ENCODE measurements at regions not wholly inside any gene's neighbourhood (a gene's known extent, or its start where the extent isn't known, plus 50 kb on each side); places are given as distances from the start of the nearest gene placed in this dataset.

DNA sequence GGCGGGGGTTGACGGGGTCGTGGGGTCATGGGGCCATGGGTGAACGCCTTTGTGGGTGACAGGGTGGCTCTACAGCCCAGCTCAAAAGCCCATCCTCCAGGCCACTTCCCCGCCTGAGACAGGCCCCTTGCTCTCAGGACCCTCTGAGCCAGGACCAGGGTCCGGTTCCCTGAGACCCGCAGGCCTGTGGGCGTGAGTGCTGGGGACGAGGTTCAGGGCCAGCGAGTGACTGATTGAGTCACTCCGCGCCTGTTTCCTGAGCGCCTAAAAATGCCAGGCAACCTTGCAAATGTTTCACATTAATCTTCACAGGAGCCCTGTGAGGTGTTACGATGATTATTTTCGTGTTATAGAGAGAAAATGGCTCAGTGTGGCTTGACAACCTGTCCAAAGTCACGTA, 97.8 kb downstream of the ZNF674 start:
- DNase-seq: no peak

DNA sequence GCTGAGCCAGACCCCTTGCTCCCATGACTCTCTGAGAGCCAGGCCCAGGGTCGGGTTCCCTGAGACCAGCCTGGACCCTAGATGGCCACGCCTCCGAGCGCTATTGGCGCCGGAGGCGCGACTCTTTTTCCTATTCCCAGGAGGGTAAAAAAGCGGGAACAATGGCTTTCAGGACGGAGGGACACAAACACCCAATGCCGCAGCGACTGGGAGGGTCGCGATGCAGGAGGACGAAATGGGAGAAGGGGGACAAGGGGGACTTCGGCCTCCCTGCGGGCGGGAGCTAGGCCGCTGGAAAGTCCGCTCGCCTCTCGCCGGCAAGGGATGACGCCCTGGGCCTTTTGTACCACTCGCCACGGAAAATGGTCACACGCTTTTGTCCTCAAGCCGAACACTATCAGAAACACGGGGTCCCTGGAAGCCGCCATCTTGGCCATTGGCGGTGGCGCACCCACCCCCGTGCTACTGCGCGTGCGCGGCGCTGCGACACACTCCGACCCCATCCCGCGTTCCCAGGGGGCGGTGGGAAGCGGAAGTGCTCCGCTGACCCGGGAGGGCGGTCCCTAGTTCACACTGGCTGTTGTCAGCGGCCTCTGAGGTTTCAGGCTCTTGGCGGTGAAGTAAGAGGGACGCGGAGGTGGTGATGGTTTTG, 98.4 kb downstream of the ZNF674 start:
- peak; percentile 74 for DNase-seq

DNA sequence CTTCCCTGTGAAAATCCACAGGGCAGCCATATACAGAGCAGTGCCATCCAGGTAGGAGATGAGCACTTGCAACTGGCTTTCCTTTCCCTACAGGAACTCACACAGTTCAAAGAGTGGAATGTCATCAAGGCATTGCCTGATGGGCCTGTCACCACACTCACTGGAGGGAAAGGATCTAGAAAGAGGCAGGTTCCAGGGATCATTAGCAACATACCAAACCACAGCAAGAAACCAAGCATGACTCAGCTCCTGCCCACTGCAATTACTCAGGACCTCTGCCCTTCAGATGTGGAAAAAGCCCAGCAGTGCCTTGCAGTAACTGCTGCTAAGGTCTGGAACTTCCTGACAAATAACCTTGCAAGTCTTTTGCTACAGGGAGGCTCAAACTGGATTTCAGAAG, 101.2 kb downstream of the ZNF674 start:
- DNase-seq: no peak

DNA sequence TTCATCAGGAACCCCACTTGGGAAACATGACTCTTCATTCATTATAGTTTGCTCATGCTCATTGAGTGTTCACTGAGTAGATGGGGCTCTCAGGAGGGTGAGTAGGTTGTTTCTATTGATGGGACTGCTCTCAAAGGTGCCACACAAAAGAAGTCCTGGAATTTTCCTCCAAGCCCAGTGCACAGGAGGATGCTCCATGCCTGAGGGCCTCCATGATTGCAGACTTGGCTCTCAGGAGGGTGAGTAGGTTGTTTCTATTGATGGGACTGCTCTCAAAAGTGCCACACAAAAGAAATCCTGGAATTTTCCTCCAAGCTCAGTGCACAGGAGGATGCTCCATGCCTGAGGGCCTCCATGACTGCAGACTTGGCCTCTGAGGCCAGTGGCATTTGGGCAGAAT, 108.5 kb downstream of the ZNF674 start:
- DNase-seq: no peak

DNA sequence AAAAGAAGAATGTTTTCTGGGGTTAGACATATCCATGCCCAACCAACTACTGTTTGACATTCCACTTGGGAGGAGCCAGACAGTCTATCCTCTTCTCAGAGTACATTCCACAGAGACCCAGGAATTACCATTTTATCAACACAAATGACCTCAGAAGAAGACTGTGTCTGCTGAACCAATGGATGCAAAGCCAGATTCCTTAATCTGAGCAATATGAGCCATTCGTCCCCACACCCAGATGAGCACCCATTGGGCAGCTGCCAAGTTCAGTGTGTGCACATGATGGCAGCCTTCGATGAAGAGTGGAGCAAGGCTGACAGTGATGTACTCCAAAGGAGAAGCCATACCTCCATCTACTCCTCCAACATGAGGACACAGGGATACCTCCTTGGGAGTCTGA, 111.3 kb downstream of the ZNF674 start:
- DNase-seq: no peak

DNA sequence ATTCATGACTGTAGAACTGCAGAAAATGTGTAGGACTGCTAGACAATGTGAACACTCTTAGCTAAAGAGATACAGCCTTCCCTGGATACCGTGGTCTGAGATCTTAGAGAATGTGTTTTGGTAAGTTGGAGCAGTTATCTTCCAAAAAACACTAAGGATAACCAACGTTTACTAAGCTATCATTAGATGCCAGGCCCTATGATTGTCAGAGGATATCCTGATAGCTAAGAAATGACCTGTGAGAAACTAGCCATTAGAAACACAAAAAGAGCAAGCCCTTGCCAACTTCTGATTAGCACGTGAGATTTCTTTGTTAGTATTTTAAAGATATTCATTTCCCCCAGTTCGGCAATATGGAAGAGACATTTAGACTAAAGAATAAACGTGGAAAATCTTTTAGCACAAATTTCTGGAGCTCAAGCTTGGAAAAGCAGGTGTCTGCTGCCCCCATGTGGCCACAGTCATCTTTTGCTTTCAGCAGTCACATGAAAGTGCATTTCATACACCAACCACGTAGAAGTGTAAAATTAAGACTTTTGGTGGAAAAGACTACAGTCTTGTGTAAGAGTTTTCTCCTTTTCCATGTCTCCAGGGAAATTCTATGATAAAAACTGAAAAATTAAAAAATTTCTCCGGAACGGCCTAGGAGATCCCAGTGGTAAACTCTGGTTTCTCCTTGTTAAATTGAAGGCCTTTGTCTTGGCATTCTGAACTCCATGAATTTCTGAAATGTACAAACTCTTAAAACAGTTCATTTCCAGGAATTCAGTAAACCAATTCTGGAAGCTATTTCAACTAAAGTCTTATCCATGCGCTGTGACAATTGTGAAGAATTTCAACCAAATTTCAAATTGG, 136.4 kb downstream of the ZNF674 start:
- peak; percentile 55 for DNase-seq

DNA sequence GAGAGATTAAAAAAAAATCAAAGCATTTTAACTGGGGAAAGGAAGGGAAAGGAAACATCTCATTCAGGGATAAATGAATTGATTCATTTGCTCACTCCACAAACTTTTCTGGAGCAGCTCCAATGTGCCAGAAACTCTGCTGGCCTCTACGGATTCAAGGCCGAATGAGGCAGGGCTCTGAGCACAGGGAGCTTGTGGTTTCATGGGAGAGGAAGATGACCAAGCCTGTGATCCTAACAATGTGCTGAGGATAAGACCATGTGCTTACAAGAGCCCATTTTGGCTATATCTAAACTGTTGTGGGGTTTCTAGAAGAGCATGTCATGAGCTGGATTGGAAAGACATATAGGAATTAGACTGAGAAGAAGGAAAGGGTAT, 137.5 kb downstream of the ZNF674 start:
- no peak for DNase-seq

DNA sequence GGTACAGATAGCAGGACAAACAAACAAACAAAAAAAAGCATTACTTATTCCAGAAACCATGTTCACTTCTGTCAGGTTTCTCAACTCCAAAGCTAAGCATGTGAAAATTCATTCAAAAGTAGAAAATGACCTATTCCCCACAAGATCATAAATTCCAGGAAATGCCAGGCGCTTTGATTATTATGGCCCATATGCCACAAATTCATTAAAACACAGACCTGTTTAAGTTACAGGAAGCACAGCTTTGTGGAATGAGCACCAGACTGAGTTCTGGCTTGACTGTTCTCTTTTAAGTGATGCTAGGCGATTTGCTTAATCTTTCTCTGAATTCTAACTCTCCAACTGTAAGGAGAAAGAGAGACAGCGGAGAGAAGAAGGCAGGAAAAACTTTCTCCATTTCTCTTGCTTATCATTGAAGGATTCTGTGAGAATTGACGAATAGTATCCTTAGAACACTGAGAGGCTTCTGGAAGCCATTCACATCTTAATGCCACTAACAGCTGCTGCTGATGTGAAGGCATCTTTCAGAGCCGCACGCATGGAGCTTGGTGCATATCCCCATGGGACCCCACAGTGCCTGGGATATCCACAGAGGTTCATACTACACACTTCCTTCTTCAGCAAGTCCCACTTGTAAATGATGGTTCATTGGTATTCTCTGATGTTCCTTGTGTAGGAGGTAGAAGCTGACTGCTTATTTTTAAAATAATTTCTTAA, 138.0 kb downstream of the ZNF674 start:
- DNase-seq: no peak

DNA sequence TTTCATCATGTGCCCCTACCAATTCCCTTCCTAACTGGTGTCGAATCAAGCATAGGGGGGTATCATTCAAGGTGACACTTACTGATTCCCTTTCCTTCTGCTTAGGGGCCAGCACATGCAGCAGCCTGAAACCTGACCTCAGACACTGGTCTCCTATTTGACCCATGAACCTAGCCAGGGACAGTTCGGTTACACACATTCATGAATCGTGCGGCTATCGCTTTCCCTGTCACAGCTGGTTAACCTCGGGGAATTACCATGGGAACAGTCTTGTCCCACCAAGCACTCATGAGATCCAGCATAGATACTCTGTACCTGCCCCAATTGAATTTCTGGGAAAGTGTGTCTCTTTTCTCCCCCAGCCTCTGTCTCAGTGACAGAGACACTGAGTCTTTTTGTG, 140.4 kb downstream of the ZNF674 start:
- no peak for DNase-seq

DNA sequence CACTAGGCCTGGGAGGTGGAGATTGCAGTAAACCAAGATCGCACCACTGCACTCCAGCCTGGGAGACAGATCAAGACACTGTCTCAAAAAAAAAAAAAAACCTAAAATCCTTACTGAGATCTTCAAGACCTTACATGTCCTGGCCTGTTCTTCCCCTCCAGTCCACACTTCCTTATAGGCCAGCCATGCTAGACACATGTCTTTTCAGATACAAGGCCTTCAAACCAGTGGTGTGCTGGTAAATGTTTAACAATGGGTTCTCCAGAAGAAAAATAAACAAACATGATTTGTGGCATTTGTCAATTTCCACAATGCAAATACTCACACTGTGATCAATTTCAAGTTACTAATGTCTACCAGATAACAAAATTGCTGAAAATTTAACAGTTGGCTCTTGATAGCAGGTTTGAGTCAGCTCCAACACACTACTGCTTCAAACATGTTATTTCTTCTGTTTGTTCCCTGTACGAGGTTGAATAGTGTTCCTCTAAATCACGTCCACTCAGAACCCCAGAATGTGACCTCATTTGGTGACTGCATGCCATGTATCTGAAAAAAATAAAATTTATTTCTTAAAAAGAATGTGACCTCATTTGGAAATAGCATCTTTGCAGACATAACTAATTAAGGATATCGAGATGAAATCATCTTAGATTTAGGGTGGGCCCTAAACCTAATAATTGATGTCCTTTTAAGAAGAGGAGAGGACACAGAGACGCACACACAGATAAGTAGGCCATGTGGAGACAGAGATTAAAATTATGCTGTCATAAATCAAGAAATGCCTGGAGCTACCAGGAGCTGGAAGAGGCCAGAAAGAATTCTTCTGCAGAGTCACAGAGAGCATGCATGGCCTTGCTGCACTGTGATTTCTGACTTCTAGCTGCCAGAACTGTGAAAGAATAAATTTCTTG, 144.4 kb downstream of the ZNF674 start:
- DNase-seq: no peak

DNA sequence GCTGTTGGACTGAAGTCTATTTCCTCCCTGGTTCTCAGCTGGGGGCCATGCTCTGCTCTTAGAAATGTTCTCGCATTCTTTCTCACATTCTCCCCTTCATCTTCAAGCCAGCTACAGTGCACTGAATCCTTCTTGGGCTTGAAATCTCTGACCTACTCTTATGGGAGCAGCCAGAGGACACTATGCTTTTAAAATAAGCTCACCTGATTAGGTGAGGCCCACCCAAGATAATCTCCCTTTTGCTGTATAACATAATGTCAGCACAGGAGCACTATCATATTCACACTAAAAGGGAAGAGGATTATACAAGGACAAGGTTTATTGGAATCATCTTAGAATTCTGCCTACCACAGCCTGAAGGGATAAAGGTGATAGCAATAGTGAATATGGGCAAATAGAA, 146.3 kb downstream of the ZNF674 start:
- DNase-seq: no peak

DNA sequence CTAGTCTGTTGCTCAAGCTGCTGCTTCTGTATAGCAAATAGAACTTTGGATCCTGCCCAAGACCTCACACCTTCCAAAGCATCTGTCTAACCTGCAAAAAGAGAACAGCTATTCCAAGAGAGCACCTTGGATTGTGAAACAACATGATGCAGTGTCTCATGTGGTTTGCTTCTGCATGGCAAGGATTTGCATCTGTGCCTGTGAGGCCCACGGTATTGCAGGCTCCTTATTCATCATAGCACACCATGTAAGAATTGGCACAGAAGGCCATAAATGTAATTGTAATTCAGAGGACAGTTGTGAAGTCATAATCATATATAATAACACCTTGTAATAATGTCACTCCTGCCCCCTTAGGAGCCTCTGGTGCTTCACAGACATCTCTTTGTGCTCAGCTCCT, 147.1 kb downstream of the ZNF674 start:
- DNase-seq: no peak

DNA sequence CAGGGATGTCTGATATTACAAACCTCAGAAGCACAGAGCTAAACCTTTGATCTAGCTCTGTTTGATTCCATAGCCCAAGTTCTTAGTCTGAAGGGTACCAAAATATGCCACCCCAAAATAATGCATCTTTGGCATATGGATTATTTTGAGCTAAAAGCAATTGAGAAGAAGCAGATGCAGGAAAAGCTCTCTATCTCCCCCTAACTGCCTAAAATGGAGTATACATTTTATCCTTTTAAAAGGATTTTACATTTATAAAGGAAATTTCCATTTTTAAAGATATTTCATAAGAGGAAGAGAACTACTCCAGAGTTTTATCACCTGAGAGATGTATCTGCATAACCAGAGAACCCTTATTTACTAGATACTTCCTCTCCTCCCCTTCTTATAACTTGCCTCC, 158.7 kb downstream of the ZNF674 start:
- DNase-seq: no peak

DNA sequence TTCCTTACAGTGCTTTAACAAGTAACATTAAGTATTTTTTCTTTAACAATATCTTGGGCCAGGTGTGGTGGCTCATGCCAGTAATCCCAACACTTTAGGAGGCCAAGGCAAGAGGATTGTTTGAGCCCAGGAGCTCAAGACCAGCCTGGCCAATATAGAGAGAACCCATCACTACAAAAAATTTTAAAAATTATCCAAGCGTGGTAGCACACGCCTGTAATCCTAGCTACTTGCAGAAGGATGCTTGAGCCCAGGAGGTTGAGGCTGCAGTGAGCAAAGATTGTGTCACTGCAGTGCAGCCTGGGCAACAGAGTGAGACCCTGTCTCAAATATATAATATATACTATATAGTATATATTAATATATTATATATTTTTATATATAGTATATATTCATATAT, 162.2 kb downstream of the ZNF674 start:
- no peak for DNase-seq

DNA sequence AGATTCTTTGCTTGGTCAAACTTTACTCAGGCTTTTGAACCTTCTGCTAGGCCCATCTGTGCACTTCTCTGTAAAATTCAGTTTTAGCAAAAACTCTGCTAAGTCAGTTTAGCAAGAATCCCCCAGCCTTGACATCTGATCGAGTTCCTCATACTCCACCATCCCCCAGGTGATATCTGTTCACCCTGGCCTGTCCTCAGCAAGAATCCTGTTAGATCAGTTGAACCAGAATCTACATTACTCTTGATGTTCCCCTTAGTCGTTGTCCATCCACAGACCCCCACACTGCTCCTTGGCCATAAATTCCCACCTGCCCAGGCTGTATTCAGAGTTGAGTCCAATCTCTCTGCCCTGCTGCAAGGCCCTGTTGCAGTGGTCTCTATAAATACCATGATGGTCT, 162.6 kb downstream of the ZNF674 start:
- no peak for DNase-seq

DNA sequence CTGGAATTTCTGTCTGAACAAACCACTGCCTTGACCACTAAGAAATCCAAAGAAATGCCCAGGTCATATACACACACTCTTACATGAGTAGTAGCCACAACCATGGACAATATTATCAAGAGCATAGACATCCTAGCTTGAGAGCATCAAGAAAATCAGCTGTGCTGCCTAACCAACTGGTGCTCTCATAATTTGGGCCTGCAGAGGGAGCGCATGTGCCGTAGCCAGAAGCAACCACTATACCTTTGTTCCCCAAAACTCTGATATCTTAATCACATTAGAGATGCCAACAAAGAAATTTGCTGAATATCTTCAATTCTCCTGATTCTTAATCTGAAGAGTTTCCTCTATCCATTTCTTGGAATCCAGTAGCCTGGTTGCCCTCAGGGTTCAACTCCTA, 163.6 kb downstream of the ZNF674 start:
- peak; percentile 3 for DNase-seq

DNA sequence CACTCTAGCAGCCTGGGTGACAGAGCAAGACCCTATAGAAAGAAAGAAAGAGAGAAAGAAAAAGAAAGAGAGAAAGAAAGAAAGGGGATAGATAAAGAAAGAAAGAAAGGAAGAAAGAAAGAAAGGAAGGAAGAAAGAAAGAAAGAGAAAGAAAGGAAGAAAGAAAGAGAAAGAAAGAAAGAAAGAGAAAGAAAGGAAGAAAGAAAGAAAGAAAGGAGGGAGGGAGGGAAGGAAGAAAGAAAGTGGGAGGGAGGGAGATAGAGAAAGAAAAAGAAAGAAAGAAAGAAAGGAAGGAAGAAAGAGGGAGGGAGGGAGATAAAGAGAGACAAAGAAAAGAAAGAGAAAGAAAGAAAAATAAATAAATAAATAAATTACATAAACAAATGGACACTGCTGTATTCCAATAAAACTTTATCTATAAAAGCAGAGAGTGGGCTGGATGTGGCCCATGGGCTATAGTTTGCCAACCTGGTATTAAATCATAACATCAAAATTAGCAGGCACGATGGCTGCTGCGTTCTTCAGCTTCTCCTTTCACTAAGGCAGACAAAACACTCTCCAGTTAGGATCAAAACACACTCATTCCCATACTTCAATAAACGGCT, 165.0 kb downstream of the ZNF674 start:
- no peak for DNase-seq

DNA sequence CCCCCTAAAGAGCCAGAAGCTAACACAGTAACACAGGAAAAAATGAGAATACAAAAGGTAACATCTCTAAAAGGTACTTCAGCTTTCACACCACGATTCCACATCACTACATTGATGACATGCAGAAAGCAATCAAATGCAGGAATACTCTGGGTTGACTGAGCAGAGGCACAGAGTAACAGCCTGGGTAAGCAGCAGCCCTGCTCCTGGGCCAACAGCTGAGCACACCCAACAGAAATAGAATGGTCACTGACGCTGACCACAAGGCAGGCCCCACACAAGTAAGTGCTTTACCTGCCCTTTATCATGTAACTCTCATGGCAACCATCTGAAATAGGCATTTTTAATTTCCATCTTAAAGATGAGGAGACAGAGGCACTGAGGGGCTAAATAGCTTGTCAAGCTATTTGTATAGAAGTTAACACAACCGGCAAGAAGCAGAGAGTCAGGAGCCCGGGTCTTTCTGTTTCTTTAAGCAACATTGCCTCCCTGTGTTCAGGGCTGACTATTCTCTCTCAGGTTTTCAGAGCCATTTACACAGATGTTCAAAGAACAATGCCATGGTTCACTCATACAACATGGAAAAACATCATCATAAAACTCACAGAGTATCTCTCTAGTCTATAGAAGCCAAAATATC, 168.9 kb downstream of the ZNF674 start:
- no peak for DNase-seq

DNA sequence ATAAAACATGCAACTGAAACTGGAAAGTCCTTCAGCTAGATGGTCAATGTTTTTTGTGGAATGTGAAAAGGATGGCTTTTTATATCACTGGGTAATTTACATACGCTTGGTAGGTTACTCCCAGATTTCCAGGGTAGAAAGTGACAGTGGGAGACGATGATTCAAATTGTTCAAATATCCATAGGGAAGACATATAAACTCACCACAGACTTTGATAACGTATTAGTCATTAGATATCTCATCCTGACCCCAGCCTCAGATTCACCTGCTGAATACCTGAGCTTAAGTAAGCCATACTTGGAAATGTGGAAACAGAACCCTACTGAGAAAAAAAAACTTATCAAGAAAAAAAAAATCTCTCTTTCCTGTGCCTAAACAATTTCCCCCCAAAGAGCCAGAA, 169.4 kb downstream of the ZNF674 start:
- DNase-seq: no peak

DNA sequence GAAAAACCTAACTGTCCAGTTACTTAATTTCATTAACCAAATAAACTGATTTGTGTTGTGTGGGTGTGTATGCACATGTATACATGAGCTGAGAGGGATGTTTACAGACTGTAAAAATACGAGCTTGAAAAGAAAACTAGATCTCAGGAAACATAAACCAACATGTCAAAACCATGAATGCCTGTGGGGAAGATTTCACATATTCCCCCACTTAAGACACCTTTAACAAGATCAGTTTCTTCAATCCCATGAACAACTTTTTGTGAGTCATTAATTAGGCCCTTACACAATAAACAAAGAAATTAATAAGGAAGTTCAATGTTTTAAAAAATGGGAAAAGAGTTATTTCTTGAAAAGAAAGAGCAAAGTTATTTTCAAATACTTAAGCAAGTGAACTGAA, 170.8 kb downstream of the ZNF674 start:
- no peak for DNase-seq

DNA sequence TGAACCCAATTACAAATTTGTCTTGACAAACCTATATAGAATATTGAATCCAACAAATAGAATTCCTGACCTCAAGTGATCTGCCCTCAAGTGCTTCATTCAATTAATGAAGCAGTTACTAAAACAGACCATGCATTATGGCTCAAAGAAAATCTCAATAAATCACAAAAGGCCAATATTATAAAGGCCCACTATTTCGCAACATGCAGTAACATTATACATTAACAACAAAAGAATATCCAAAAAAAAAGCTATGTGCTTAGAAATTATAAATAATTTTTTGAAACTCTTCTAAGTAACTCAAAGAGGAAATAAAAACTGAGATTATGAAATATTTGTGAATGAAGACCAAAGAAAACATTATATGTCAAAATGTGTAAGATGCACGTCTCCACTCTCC, 177.7 kb downstream of the ZNF674 start:
- no peak for DNase-seq

Measured in T-helper 9 cell (primary cell).